Tibial artery (tissue), 4 donors: ENCODE measurements at regions not wholly inside any gene's neighbourhood (a gene's known extent, or its start where the extent isn't known, plus 50 kb on each side); places are given as distances from the start of the nearest gene placed in this dataset.

Experiments used
- DNase-seq, 2 donors: peaks; one replicate each; pipeline ENCODE4 v3.0.0-alpha.2; 2019
- H3K27ac ChIP-seq, 2 donors: fragments of 200-600 bp; sonication (generic) in 1 of 2; 1 replicate in 1 of 2; 2 replicates in 1 of 2; pipeline ENCODE4 v1.5.1; 2018 to 2019; ENCODE audit warnings: mild to moderate bottlenecking in 1 of 2
- H3K27me3 ChIP-seq, 2 donors: fragments of 200-600 bp; sonication (generic) in 1 of 2; one replicate each; pipeline versions ENCODE4 v1.5.1 to v1.6.0; 2016 to 2019
- H3K36me3 ChIP-seq, 3 donors: fragments of 200-600 bp; sonication (generic) in 2 of 3; one replicate each; pipeline ENCODE4 v1.5.1; 2016 to 2019; ENCODE audit warnings: mild to moderate bottlenecking in 2 of 3
- H3K4me1 ChIP-seq, 4 donors: fragments of 200-600 bp; sonication (generic) in 2 of 4; 1 replicate in 3 of 4; 2 replicates in 1 of 4; pipeline ENCODE4 v1.5.1; 2016 to 2019
- H3K4me3 ChIP-seq, 2 donors: fragments of 200-600 bp; sonication (generic) in 1 of 2; 1 replicate in 1 of 2; 2 replicates in 1 of 2; pipeline ENCODE4 v1.5.1; 2018 to 2019; ENCODE audit warnings: mild to moderate bottlenecking in 2 of 2
- H3K9me3 ChIP-seq, 3 donors: fragments of 200-600 bp; sonication (generic) in 1 of 3; one replicate each; pipeline ENCODE4 v1.5.1; 2016 to 2019
- intact Hi-C: fragments of 100-400 bp; cut with DNase I; formaldehyde crosslinking; loops from one replicate; pipeline ENCODE4 v1.15.0; 2023; ENCODE audit warnings: low total_unique reads
- TF ChIP-seq, protein P1 (sequence below), 2 experiments: fragments of 200-600 bp in 1 of 2; fragments of 450-650 bp in 1 of 2; IDR thresholded peaks; one replicate each; pipeline ENCODE4 v1.5.1; 2017 to 2019; ENCODE audit warnings: antibody characterized with exemption in 2 of 2, mild to moderate bottlenecking in 1 of 2, moderate library complexity in 1 of 2

GRCh38 chr2:76517574-76517909 is 806.8 kb upstream of the GCFC2 start:
- H3K9me3 ChIP-seq, result no peaks in the 10 kb centered on the region
- intact Hi-C loops, result no loop called here
- H3K36me3 ChIP-seq, result no peaks in the 10 kb centered on the region
- H3K27me3 ChIP-seq, result no peaks in the 10 kb centered on the region
- H3K4me1 ChIP-seq, result no peaks in the 10 kb centered on the region
- H3K27ac ChIP-seq, result no peak overlapping the region
- TF ChIP-seq, protein P1, sequence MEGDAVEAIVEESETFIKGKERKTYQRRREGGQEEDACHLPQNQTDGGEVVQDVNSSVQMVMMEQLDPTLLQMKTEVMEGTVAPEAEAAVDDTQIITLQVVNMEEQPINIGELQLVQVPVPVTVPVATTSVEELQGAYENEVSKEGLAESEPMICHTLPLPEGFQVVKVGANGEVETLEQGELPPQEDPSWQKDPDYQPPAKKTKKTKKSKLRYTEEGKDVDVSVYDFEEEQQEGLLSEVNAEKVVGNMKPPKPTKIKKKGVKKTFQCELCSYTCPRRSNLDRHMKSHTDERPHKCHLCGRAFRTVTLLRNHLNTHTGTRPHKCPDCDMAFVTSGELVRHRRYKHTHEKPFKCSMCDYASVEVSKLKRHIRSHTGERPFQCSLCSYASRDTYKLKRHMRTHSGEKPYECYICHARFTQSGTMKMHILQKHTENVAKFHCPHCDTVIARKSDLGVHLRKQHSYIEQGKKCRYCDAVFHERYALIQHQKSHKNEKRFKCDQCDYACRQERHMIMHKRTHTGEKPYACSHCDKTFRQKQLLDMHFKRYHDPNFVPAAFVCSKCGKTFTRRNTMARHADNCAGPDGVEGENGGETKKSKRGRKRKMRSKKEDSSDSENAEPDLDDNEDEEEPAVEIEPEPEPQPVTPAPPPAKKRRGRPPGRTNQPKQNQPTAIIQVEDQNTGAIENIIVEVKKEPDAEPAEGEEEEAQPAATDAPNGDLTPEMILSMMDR (IDR thresholded peaks at IDR 0.05), result no peak
- DNase-seq, result no peak
- no peak overlapping the region for H3K4me3 ChIP-seq

DNA sequence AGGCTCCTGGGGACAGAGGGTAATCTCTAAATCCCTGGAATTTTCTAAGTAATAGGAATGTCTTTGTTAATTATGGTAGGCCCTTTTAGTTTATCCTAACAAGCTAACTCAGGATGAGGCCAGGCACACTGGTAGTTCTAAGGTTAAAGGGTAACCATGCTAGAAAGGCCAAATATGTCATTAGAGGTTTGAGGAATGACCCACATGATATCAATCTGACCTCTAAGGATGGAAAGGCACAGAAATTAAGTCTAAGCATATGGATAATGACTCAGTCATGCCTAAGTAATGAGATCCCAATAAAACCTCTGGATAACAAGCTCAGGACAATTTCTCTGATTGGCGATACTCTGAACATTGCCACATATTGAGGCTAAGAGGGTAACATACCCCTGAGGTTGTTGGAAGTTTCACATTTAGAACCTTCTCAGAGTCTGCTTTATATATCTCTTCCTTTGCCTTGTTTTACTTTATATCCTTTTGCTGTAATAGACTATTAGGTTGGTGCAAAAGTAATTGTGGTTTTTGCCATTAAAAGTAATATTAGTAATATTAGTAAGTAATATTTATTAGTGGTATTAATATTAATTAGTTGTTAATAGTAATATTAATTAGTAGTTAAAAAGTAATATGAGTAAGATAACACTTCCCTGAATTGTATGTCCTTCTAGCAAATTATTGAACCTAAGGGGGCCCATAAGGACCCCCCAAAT is 806.3 kb upstream of the GCFC2 start:
- H3K27me3 ChIP-seq, result no peaks in the 10 kb centered on the region
- DNase-seq, result no peak
- H3K4me3 ChIP-seq, result no peak overlapping the region
- TF ChIP-seq, protein P1 (IDR thresholded peaks at IDR 0.05), result no peak
- H3K27ac ChIP-seq, result no peak overlapping the region
- no peaks in the 10 kb centered on the region for H3K9me3 ChIP-seq
- no peaks in the 10 kb centered on the region for H3K4me1 ChIP-seq
- intact Hi-C loops, result no loop called here
- no peaks in the 10 kb centered on the region for H3K36me3 ChIP-seq

DNA sequence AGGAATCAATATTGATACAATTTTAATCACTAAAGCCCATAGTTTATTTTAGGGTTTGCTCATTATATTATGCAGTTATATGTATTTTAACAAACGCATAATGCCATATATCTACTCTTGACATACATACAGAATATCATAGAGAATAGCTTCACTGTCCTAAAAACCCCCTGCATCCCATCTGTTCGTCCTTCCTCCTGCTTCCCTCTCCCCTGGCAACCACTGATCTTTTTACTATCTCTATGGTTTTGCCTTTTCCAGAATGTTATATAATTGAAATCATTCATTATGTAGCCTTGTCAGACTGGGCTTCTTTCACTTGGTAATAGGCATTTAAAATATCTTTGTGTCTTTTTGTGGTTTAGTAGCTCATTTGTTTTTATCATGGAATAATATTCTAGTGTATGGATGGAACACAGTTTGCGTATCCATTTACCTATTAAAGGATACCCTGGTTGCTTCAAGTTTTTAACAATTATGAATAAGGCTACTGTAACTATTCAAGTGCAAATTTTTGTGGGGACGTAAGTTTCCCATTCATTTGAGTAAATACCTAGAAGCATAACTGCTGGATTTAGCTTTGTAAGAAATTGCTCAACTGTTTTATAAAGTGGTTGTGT is 801.6 kb upstream of the GCFC2 start:
- Histone ChIP-seq H3K27ac (no peak overlapping the region), H3K9me3 (no peaks in the 10 kb centered on the region), H3K4me1 (no peaks in the 10 kb centered on the region), H3K36me3 (no peaks in the 10 kb centered on the region), H3K4me3 (no peak overlapping the region), H3K27me3 (no peaks in the 10 kb centered on the region)
- intact Hi-C loops, result no loop called here
- TF ChIP-seq, protein P1 (IDR thresholded peaks at IDR 0.05), result no peak
- no peak for DNase-seq

DNA sequence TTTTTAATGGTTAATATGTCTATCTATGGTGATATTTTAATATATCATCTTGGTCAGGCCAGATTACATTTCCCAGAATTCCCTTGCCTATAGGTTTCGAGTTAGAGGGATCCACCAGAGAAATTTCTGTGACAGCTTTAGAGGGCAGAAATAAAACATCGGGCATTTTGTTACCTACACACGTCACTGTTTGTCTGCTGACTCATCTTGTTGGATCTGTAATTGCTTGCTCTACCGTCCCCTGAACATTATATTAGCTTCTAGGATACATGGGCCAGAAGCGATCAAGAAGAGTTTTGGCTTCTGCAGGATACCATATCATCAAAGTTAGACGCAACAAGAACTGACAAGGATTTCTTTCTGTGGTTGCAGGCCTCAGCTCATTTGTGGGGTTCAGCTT is 795.8 kb upstream of the GCFC2 start:
- H3K27me3 ChIP-seq, result no peaks in the 10 kb centered on the region
- intact Hi-C loops, result no loop called here
- H3K36me3 ChIP-seq, result no peaks in the 10 kb centered on the region
- no peaks in the 10 kb centered on the region for H3K4me1 ChIP-seq
- H3K9me3 ChIP-seq, result no peaks in the 10 kb centered on the region
- TF ChIP-seq, protein P1 (IDR thresholded peaks at IDR 0.05), result no peak
- no peak overlapping the region for H3K27ac ChIP-seq
- H3K4me3 ChIP-seq, result no peak overlapping the region
- no peak for DNase-seq

DNA sequence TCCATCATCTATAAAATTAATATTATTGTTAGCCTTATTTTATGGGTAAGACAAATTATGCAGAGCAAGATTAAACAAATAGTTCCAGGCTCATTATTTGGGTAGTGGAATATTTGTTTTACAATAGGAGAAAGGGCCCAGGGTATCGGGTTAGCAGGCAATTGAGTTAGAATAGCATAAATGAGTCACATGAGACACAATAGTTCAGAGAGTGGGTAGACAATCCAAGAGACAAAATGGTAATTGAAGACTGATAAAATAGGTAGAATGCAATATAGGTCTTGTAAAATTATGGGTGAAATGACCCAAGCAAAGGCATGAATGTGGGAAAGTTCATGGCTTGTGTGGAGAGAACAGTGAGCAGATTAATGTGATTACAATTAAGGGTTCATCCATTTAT is 790.9 kb upstream of the GCFC2 start:
- H3K27me3 ChIP-seq, result no peaks in the 10 kb centered on the region
- no peaks in the 10 kb centered on the region for H3K9me3 ChIP-seq
- intact Hi-C loops, result no loop called here
- H3K4me3 ChIP-seq, result no peak overlapping the region
- no peak for DNase-seq
- no peak overlapping the region for H3K27ac ChIP-seq
- no peaks in the 10 kb centered on the region for H3K4me1 ChIP-seq
- no peaks in the 10 kb centered on the region for H3K36me3 ChIP-seq
- TF ChIP-seq, protein P1 (IDR thresholded peaks at IDR 0.05), result no peak
